A549 (cell line): ENCODE measurements at regions not wholly inside any gene's neighbourhood (a gene's known extent, or its start where the extent isn't known, plus 50 kb on each side); places are given as distances from the start of the nearest gene placed in this dataset.

Experiments used
- ATAC-seq, 2 experiments: fragments of 200-7000 bp in 1 of 2; fragments of >200 bp in 1 of 2; cut with Nextera tagmentation in 1 of 2; cut with Tn5 transposase in 1 of 2; 3 replicates each; pipeline versions ENCODE4 v1.8.0 to v1.9.1; 2018 to 2020; ENCODE audit warnings: mild to moderate bottlenecking in 1 of 2, moderate library complexity in 1 of 2
- CTCF ChIA-PET: fragments of 300-600 bp; sonication (Branson Sonifier 250); formaldehyde crosslinking; extraction: SDS; loops from one replicate; lab custom pipeline; 2021; ENCODE audit warnings: antibody characterized with exemption, inconsistent platforms; lab: Yijun Ruan, JAX
- POLR2A ChIA-PET: fragments of 350-600 bp; formaldehyde crosslinking; extraction: SDS; loops from one replicate; lab custom pipeline; 2021; ENCODE audit warnings: antibody characterized with exemption, inconsistent platforms; lab: Yijun Ruan, JAX
- DNase-seq, 2 experiments: peaks; one replicate each; pipeline versions ENCODE4 v3.0.0 to v3.0.0-alpha.2; 2011 to 2016; ENCODE audit warnings: low read depth in 1 of 2, low spot score in 1 of 2
- FAIRE-seq: peaks from 2 replicates; lab custom pipeline; 2011; peaks lifted over from hg19 to GRCh38; lab: Jason Lieb, UNC
- H3K27ac ChIP-seq, 2 experiments: fragments of >200 bp; sonication (Bioruptor Twin); formaldehyde crosslinking; 3 replicates each; pipeline ENCODE4 v1.5.1; 2016 to 2017
- H3K4me1 ChIP-seq: fragments of >200 bp; sonication (Bioruptor Twin); formaldehyde crosslinking; 3 replicates; pipeline ENCODE4 v1.6.1; 2016
- H3K4me2 ChIP-seq: fragments of >200 bp; sonication (Bioruptor Twin); formaldehyde crosslinking; 3 replicates; pipeline ENCODE4 v1.6.1; 2016
- H3K4me3 ChIP-seq: fragments of >200 bp; sonication (Bioruptor Twin); formaldehyde crosslinking; 3 replicates; pipeline ENCODE4 v1.5.1; 2016
- H3K9me3 ChIP-seq: fragments of >200 bp; sonication (Bioruptor Twin); formaldehyde crosslinking; 3 replicates; pipeline ENCODE4 v1.6.1; 2016
- ATOH8 ChIP-seq: fragments of 250-450 bp; sonication (Bioruptor Pico); IDR thresholded peaks from 2 replicates; pipeline ENCODE4 v1.5.0; 2020; ENCODE audit warnings: low read depth, mild to moderate bottlenecking, moderate library complexity
- CBX2 ChIP-seq: fragments of 200-600 bp; sonication (generic); IDR thresholded peaks from 2 replicates; pipeline ENCODE4 v1.6.1; 2016; ENCODE audit warnings: low read depth, mild to moderate bottlenecking, borderline replicate concordance
- CBX8 ChIP-seq: fragments of 200-600 bp; sonication (generic); IDR thresholded peaks from 2 replicates; pipeline ENCODE4 v1.6.1; 2016
- CHD2 ChIP-seq: fragments of 150-350 bp; IDR thresholded peaks from 2 replicates; pipeline ENCODE4 v1.6.1; 2014; ENCODE audit warnings: low read length; ENCODE audit not compliant: partially characterized antibody
- EHMT2 ChIP-seq: fragments of 200-600 bp; sonication (generic); IDR thresholded peaks from 2 replicates; pipeline ENCODE4 v1.6.1; 2016; ENCODE audit warnings: antibody characterized with exemption, low read depth, mild to moderate bottlenecking, moderate library complexity
- FOXS1 ChIP-seq: fragments of 250-450 bp; sonication (Bioruptor Pico); IDR thresholded peaks from 2 replicates; pipeline ENCODE4 v1.5.0; 2020; ENCODE audit warnings: mild to moderate bottlenecking, moderate library complexity
- HEYL ChIP-seq: fragments of 250-450 bp; sonication (Bioruptor Pico); IDR thresholded peaks from 2 replicates; pipeline ENCODE4 v1.8.0; 2021; ENCODE audit warnings: mild to moderate bottlenecking, moderate library complexity
- HOXB13 ChIP-seq: fragments of 250-450 bp; sonication (Bioruptor Pico); IDR thresholded peaks from 2 replicates; pipeline ENCODE4 v1.5.0; 2020; ENCODE audit warnings: low read depth, mild to moderate bottlenecking, moderate library complexity
- KDM1A ChIP-seq: fragments of 200-600 bp; sonication (generic); IDR thresholded peaks from 2 replicates; pipeline ENCODE4 v1.6.1; 2016; ENCODE audit warnings: low read depth, mild to moderate bottlenecking
- MAFK ChIP-seq: fragments of 450-650 bp; IDR thresholded peaks from 2 replicates; pipeline ENCODE4 v1.6.1; 2014; ENCODE audit not compliant: partially characterized antibody
- MYC ChIP-seq: IDR thresholded peaks from 2 replicates; pipeline ENCODE4 v1.6.1; 2012; ENCODE audit warnings: mild to moderate bottlenecking, inconsistent platforms, low read length, improper control_type of control experiment, borderline replicate concordance
- NR3C1 ChIP-seq: fragments of >200 bp; sonication (Bioruptor Twin); formaldehyde crosslinking; IDR thresholded peaks from 3 replicates; pipeline ENCODE4 v1.6.1; 2017
- POLR2AphosphoS2 ChIP-seq: conservative IDR thresholded peaks from 2 replicates; pipeline ENCODE4 v1.6.1; 2012; ENCODE audit warnings: low read length, improper control_type of control experiment, inconsistent platforms
- RAD21 ChIP-seq, 2 experiments: fragments of >200 bp in 1 of 2; sonication (Bioruptor Twin) in 1 of 2; formaldehyde crosslinking in 1 of 2; IDR thresholded peaks in 1 of 2; conservative IDR thresholded peaks in 1 of 2; 2 replicates in 1 of 2; 3 replicates in 1 of 2; pipeline ENCODE4 v1.6.1; 2012 to 2018; ENCODE audit warnings: inconsistent platforms in 1 of 2
- SMC3 ChIP-seq: fragments of >200 bp; sonication (Bioruptor Twin); formaldehyde crosslinking; IDR thresholded peaks from 3 replicates; pipeline ENCODE4 v1.6.1; 2018; ENCODE audit warnings: inconsistent platforms
- SREBF2 ChIP-seq: fragments of 450-650 bp; IDR thresholded peaks from 2 replicates; pipeline ENCODE4 v1.6.1; 2014; ENCODE audit warnings: mild to moderate bottlenecking, moderate library complexity
- TFCP2L1 ChIP-seq: fragments of 250-450 bp; sonication (Bioruptor Pico); IDR thresholded peaks from 2 replicates; pipeline ENCODE4 v1.5.0; 2021; ENCODE audit warnings: mild to moderate bottlenecking
- TP53 ChIP-seq: fragments of 250-450 bp; sonication (Bioruptor Pico); IDR thresholded peaks from 2 replicates; pipeline ENCODE4 v1.5.0; 2021; ENCODE audit warnings: mild to moderate bottlenecking, moderate library complexity
- ZC3H11A ChIP-seq: fragments of 450-650 bp; IDR thresholded peaks from 2 replicates; pipeline ENCODE4 v1.6.1; 2014; ENCODE audit warnings: antibody characterized with exemption, mild to moderate bottlenecking
- ZFP36 ChIP-seq: fragments of 450-650 bp; IDR thresholded peaks from 2 replicates; pipeline ENCODE4 v1.6.1; 2014; ENCODE audit warnings: borderline replicate concordance; ENCODE audit not compliant: partially characterized antibody
- ZNF302 ChIP-seq: fragments of 250-450 bp; sonication (Bioruptor Pico); IDR thresholded peaks from 2 replicates; pipeline ENCODE4 v1.9.0; 2021; ENCODE audit warnings: inconsistent platforms, mild to moderate bottlenecking, moderate library complexity
- WGBS: methylation state at CpG from one replicate; pipeline ENCODE4 v1.1.6; 2017; ENCODE audit errors: missing lambda C conversion rate; 5-methylcytosine and 5-hydroxymethylcytosine counted together
- TF ChIP-seq, protein P1 (sequence below): fragments of >200 bp; sonication (Bioruptor Twin); formaldehyde crosslinking; IDR thresholded peaks from 3 replicates; pipeline ENCODE4 v1.5.1; 2016

- TF ChIP-seq MYC = no peak
- TF ChIP-seq EHMT2 = no peak
- no peak for TF ChIP-seq SREBF2
- TF ChIP-seq TP53 (CRISPR knock-in tag) = no peak
- TF ChIP-seq ZNF302 (CRISPR knock-in tag) = no peak
- TF ChIP-seq, protein P1, sequence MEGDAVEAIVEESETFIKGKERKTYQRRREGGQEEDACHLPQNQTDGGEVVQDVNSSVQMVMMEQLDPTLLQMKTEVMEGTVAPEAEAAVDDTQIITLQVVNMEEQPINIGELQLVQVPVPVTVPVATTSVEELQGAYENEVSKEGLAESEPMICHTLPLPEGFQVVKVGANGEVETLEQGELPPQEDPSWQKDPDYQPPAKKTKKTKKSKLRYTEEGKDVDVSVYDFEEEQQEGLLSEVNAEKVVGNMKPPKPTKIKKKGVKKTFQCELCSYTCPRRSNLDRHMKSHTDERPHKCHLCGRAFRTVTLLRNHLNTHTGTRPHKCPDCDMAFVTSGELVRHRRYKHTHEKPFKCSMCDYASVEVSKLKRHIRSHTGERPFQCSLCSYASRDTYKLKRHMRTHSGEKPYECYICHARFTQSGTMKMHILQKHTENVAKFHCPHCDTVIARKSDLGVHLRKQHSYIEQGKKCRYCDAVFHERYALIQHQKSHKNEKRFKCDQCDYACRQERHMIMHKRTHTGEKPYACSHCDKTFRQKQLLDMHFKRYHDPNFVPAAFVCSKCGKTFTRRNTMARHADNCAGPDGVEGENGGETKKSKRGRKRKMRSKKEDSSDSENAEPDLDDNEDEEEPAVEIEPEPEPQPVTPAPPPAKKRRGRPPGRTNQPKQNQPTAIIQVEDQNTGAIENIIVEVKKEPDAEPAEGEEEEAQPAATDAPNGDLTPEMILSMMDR = no peak
- TF ChIP-seq KDM1A = no peak
- TF ChIP-seq ZC3H11A = no peak
- TF ChIP-seq CHD2 = no peak
- no peak for TF ChIP-seq TFCP2L1
- no peak for TF ChIP-seq POLR2AphosphoS2
- no peak for TF ChIP-seq CBX8
- no peak for TF ChIP-seq SMC3
- no peak for TF ChIP-seq HEYL (CRISPR knock-in tag)
- TF ChIP-seq, all 56 proteins: peak for 0
- Histone ChIP-seq H3K4me3 (no peak overlapping the region), H3K9me3 (no peaks in the 10 kb centered on the region), H3K4me1 (no peaks in the 10 kb centered on the region), H3K27ac (no peak overlapping the region), H3K4me2 (no peak overlapping the region)
- FAIRE-seq (no peak), DNase-seq (no peak), ATAC-seq (no peak)
- CTCF ChIA-PET = no interaction called here
- POLR2A ChIA-PET = no interaction called here
- WGBS = 92% methylated on average over 3 of the region's 3 CpGs
Observed at GRCh38 chr13:34842466-34842865, 99.6 kb upstream of the NBEA start.

DNA sequence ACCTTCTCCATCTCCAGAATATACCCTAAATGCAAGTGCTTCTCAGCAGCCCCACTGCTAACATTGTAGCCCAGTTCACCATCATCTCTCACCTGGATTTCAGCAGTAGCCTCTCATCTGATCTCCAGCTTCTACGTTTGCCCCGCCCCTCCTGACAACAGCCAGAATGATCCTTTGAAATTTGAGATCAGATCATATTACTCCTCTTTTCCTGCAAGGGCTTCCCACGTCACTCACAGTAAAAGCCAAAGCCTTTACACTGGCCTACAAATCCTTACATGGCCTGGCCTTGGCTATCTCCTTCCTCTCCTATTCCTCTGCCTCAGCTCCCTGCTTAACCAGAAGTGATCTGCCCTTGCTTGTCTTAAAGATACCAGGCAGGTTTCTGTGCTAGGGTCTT is 94.3 kb upstream of the NBEA start:
- Histone ChIP-seq H3K4me3 (no peak overlapping the region), H3K27ac (no peak overlapping the region), H3K4me1 (peaks cover under 1% of the 10 kb centered on the region; the same call in 1 of the 3 replicates), H3K4me2 (no peak overlapping the region), H3K9me3 (no peaks in the 10 kb centered on the region)
- no peak for TF ChIP-seq MYC
- TF ChIP-seq HOXB13 (CRISPR knock-in tag) = no peak
- no peak for TF ChIP-seq RAD21 (conservative IDR thresholded peaks at IDR 0.05 in 1 of 2, IDR thresholded peaks at IDR 0.05 in 1 of 2)
- TF ChIP-seq MAFK = no peak
- no peak for TF ChIP-seq KDM1A
- TF ChIP-seq SMC3 = no peak
- TF ChIP-seq ZNF302 (CRISPR knock-in tag) = no peak
- no peak for TF ChIP-seq CBX2
- no peak for TF ChIP-seq FOXS1 (CRISPR knock-in tag)
- no peak for TF ChIP-seq HEYL (CRISPR knock-in tag)
- TF ChIP-seq ATOH8 (CRISPR knock-in tag) = no peak
- ChIA-PET CTCF (no interaction called here), POLR2A (interaction anchor here (0.6 kb wide), 1 partner anchor 9 kb away, joined by 3 read pairs; no protein-coding TSS in a partner anchor)
- DNase-seq = no peak
- WGBS = 84% methylated on average over 3 of the region's 3 CpGs
- ATAC-seq = no peak
- no peak for FAIRE-seq

GRCh38 chr13:34849406-34849805 is 92.7 kb upstream of the NBEA start:
- DNase-seq = no peak
- H3K4me1 ChIP-seq = peaks cover 8% of the 10 kb centered on the region; the same call in 1 of the 3 replicates
- ChIA-PET CTCF (no interaction called here), POLR2A (no interaction called here)
- ATAC-seq = no peak
- H3K27ac ChIP-seq = no peak overlapping the region
- FAIRE-seq = no peak
- no peak overlapping the region for H3K4me3 ChIP-seq
- no peaks in the 10 kb centered on the region for H3K9me3 ChIP-seq
- H3K4me2 ChIP-seq = no peak overlapping the region
- no peak for TF ChIP-seq NR3C1
- TF ChIP-seq ZFP36 = no peak
- no peak for TF ChIP-seq ZNF302 (CRISPR knock-in tag)
